Ovary (tissue), 3 donors: ENCODE measurements at regions not wholly inside any gene's neighbourhood (a gene's known extent, or its start where the extent isn't known, plus 50 kb on each side); places are given as distances from the start of the nearest gene placed in this dataset.

Experiments
- CTCF ChIP-seq, 3 donors: fragments of 450-650 bp in 2 of 3; fragments of 200-600 bp in 1 of 3; IDR thresholded peaks; one replicate each; pipeline versions ENCODE4 v1.5.1 to v1.8.0; 2016 to 2022; ENCODE audit warnings: antibody characterized with exemption in 3 of 3, mild to moderate bottlenecking in 1 of 3
- EP300 ChIP-seq: sonication (generic); formaldehyde crosslinking; IDR thresholded peaks from one replicate; pipeline ENCODE4 v1.6.1; 2017; ENCODE audit warnings: antibody characterized with exemption
- POLR2A ChIP-seq: fragments of 450-650 bp; IDR thresholded peaks from one replicate; pipeline ENCODE4 v1.6.1; 2017; ENCODE audit warnings: antibody characterized with exemption, mild to moderate bottlenecking, moderate library complexity
- donor health status: DM: no; HTN: no; CAD: no.

- TF ChIP-seq CTCF (IDR thresholded peaks at IDR 0.05) (no peak), EP300 (no peak), POLR2A (no peak)
Observed at GRCh38 chr4:187663076-187663475, 332.5 kb upstream of the ZFP42 start.
